CD4-positive, alpha-beta T cell (primary cell): ENCODE measurements at regions not wholly inside any gene's neighbourhood (a gene's known extent, or its start where the extent isn't known, plus 50 kb on each side); places are given as distances from the start of the nearest gene placed in this dataset.

Experiments
- ATAC-seq: fragments of 200-7000 bp; cut with Tn5 transposase; one replicate; pipeline ENCODE4 v1.10.0; 2022; ENCODE audit warnings: mild to moderate bottlenecking; ENCODE audit not compliant: poor library complexity
- CTCF ChIA-PET: fragments of 350-600 bp; sonication (Branson Sonifier 250); formaldehyde crosslinking; loops from one replicate; lab custom pipeline; 2021; ENCODE audit warnings: antibody characterized with exemption, inconsistent platforms; lab: Charles Lee
- POLR2A ChIA-PET: fragments of 350-600 bp; sonication (Branson Sonifier 250); formaldehyde crosslinking; loops from one replicate; lab custom pipeline; 2021; ENCODE audit warnings: antibody characterized with exemption, inconsistent platforms; lab: Charles Lee
- DNase-seq, 14 experiments: peaks; one replicate each; pipeline ENCODE4 v3.0.0-alpha.2; 2013 to 2020; ENCODE audit warnings: mixed read lengths in 2 of 14
- H3K27ac ChIP-seq, 2 donors: one replicate each; pipeline versions ENCODE4 v1.5.1 to v1.7.0; 2013; ENCODE audit warnings: low read length in 2 of 2, low read depth in 1 of 2, mild to moderate bottlenecking in 1 of 2
- H3K27me3 ChIP-seq, 2 experiments: 1 replicate in 1 of 2; 2 replicates in 1 of 2; pipeline versions ENCODE4 v1.6.1 to v1.7.0; 2013; ENCODE audit warnings: low read length in 2 of 2, control low read depth in 1 of 2, mild to moderate bottlenecking in 1 of 2, moderate library complexity in 1 of 2; ENCODE audit not compliant: insufficient read depth in 2 of 2, control insufficient read depth in 1 of 2
- H3K36me3 ChIP-seq: one replicate; pipeline ENCODE4 v1.6.1; 2013; ENCODE audit warnings: low read length, control low read depth; ENCODE audit not compliant: insufficient read depth
- H3K4me1 ChIP-seq: one replicate; pipeline ENCODE4 v1.6.1; 2013; ENCODE audit warnings: low read length, control low read depth; ENCODE audit not compliant: insufficient read depth
- H3K4me3 ChIP-seq: one replicate; pipeline ENCODE4 v1.5.1; 2013; ENCODE audit warnings: mild to moderate bottlenecking, low read length, moderate library complexity
- H3K9me3 ChIP-seq, 2 experiments: 1 replicate in 1 of 2; 2 replicates in 1 of 2; pipeline versions ENCODE4 v1.6.1 to v1.7.0; 2013; ENCODE audit warnings: low read length in 2 of 2, mild to moderate bottlenecking in 2 of 2, control low read depth in 1 of 2, moderate library complexity in 1 of 2; ENCODE audit not compliant: control insufficient read depth in 1 of 2, insufficient read depth in 1 of 2
- H3K27ac Mint-ChIP-seq: one replicate; pipeline ENCODE4 v1.8.0; 2020; ENCODE audit warnings: mixed read lengths
- H3K27me3 Mint-ChIP-seq: one replicate; pipeline ENCODE4 v1.8.0; 2021; ENCODE audit warnings: mixed read lengths
- H3K36me3 Mint-ChIP-seq: one replicate; pipeline ENCODE4 v1.8.0; 2021; ENCODE audit warnings: low read depth, mixed read lengths
- H3K4me1 Mint-ChIP-seq: one replicate; pipeline ENCODE4 v1.8.0; 2021; ENCODE audit warnings: low read depth, mixed read lengths
- H3K4me3 Mint-ChIP-seq: one replicate; pipeline ENCODE4 v1.8.0; 2020; ENCODE audit warnings: mild to moderate bottlenecking, mixed read lengths
- H3K9me3 Mint-ChIP-seq: one replicate; pipeline ENCODE4 v1.8.0; 2020; ENCODE audit warnings: mixed read lengths
- intact Hi-C, 2 experiments: fragments of 100-400 bp; cut with DNase I in 1 of 2; cut with micrococcal nuclease in 1 of 2; formaldehyde crosslinking; loops; one replicate each; pipeline versions ENCODE4 v1.15.1 to v1.9.0; 2023 to 2025; cut with DNase I, micrococcal nuclease
- TF ChIP-seq, protein P1 (sequence below): fragments of 200-600 bp; IDR thresholded peaks from one replicate; pipeline ENCODE4 v1.8.0; 2022; ENCODE audit warnings: antibody characterized with exemption, mild to moderate bottlenecking

- no peaks in the 10 kb centered on the region for H3K27me3 ChIP-seq
- Mint-ChIP-seq H3K4me3 (no peak overlapping the region), H3K27ac (no peak overlapping the region), H3K9me3 (no peaks in the 10 kb centered on the region), H3K36me3 (no peaks in the 10 kb centered on the region), H3K4me1 (no peaks in the 10 kb centered on the region), H3K27me3 (no peaks in the 10 kb centered on the region)
- no peak overlapping the region for H3K27ac ChIP-seq
- TF ChIP-seq, protein P1, sequence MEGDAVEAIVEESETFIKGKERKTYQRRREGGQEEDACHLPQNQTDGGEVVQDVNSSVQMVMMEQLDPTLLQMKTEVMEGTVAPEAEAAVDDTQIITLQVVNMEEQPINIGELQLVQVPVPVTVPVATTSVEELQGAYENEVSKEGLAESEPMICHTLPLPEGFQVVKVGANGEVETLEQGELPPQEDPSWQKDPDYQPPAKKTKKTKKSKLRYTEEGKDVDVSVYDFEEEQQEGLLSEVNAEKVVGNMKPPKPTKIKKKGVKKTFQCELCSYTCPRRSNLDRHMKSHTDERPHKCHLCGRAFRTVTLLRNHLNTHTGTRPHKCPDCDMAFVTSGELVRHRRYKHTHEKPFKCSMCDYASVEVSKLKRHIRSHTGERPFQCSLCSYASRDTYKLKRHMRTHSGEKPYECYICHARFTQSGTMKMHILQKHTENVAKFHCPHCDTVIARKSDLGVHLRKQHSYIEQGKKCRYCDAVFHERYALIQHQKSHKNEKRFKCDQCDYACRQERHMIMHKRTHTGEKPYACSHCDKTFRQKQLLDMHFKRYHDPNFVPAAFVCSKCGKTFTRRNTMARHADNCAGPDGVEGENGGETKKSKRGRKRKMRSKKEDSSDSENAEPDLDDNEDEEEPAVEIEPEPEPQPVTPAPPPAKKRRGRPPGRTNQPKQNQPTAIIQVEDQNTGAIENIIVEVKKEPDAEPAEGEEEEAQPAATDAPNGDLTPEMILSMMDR: no peak
- H3K4me3 ChIP-seq: no peak overlapping the region
- H3K36me3 ChIP-seq: no peaks in the 10 kb centered on the region
- ChIA-PET CTCF (no interaction called here), POLR2A (no interaction called here)
- ATAC-seq (no peak), DNase-seq (no peak)
- H3K9me3 ChIP-seq: peaks cover 0 to 6% of the 10 kb centered on the region in 2 experiments
- H3K4me1 ChIP-seq: no peaks in the 10 kb centered on the region
- intact Hi-C loops: no loop called here
These were observed 1132.4 kb downstream of the BRD1 start for GRCh38 chr22:48695251-48695650.

GRCh38 chr22:48694296-48694883 is 1133.3 kb downstream of the BRD1 start:
- H3K27me3 ChIP-seq: no peaks in the 10 kb centered on the region
- Mint-ChIP-seq H3K9me3 (no peaks in the 10 kb centered on the region), H3K4me3 (no peak overlapping the region), H3K4me1 (no peaks in the 10 kb centered on the region), H3K27ac (no peak overlapping the region), H3K27me3 (no peaks in the 10 kb centered on the region), H3K36me3 (no peaks in the 10 kb centered on the region)
- H3K4me1 ChIP-seq: no peaks in the 10 kb centered on the region
- DNase-seq (no peak), ATAC-seq (no peak)
- peaks cover 0 to 5% of the 10 kb centered on the region in 2 experiments for H3K9me3 ChIP-seq
- no peak overlapping the region for H3K27ac ChIP-seq
- no peaks in the 10 kb centered on the region for H3K36me3 ChIP-seq
- ChIA-PET CTCF (no interaction called here), POLR2A (no interaction called here)
- TF ChIP-seq, protein P1: no peak
- no peak overlapping the region for H3K4me3 ChIP-seq
- intact Hi-C loops: no loop called here

GRCh38 chr22:48693377-48694135 is 1134.1 kb downstream of the BRD1 start:
- H3K27ac ChIP-seq: no peak overlapping the region
- intact Hi-C loops: no loop called here

More at GRCh38 chr22:48693377-48694135, 1134.1 kb downstream of the BRD1 start:
- no peaks in the 10 kb centered on the region for H3K27me3 ChIP-seq
- TF ChIP-seq, protein P1: no peak
- Mint-ChIP-seq H3K36me3 (no peaks in the 10 kb centered on the region), H3K27ac (no peak overlapping the region), H3K9me3 (no peaks in the 10 kb centered on the region), H3K4me3 (no peak overlapping the region), H3K27me3 (no peaks in the 10 kb centered on the region), H3K4me1 (no peaks in the 10 kb centered on the region)
- DNase-seq (no peak), ATAC-seq (no peak)
- ChIA-PET POLR2A (no interaction called here), CTCF (no interaction called here)
- H3K36me3 ChIP-seq: no peaks in the 10 kb centered on the region
- H3K9me3 ChIP-seq: peaks cover 0 to 2% of the 10 kb centered on the region in 2 experiments
- H3K4me3 ChIP-seq: no peak overlapping the region
- H3K4me1 ChIP-seq: no peaks in the 10 kb centered on the region
